ENCODE measurements at regions not wholly inside any gene's neighbourhood (a gene's known extent, or its start where the extent isn't known, plus 50 kb on each side); places are given as distances from the start of the nearest gene placed in this dataset.

DNA sequence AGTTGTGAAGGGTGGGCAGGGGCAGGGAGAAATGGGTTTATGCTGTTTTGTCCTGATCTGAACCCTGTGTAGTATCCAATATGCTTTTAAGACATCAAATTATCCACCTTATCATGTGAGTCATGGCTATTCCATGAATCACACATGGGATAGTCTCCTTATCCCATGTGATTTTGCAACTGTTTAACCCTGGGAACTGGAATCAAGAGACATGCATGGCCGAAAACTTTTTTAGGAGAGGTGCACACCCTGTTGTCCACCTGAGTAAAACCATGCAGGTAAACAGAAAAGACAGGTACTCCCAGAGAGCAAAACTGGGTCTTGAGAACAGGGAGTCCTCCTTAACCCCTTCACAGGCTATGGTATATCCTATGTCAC lies 490.6 kb upstream of the HS6ST1 start (continued):
- no peak for TF ChIP-seq EZH2phosphoT487 (IDR thresholded peaks at IDR 0.05; ENCODE audit: borderline replicate concordance, low read depth)
- TF ChIP-seq RXRA (IDR thresholded peaks at IDR 0.05; ENCODE audit: borderline replicate concordance, low read depth), result no peak

DNA sequence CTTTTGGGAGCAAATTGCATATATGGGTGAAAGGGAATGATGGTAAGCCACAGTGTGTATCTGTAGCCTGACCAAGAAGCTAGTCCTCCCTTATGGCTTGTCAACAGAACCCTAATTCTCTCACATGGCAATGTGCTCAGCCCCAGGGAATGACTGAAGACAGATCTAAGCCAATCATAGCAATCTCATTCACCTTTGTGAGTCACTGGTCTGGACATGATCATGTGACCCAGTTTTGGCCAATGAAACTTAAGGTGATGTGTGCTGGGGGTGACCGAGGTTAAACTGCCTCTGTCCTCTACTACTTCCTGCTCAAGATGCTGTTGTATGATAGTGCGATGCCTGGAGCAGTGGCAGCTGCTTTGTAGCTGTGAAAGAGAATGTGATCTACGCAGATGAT lies 491.2 kb upstream of the HS6ST1 start:
- 0% methylated on average over 3 of the region's 3 CpGs for WGBS (ENCODE audit: low lambda C conversion rate)
- H3K4me2 ChIP-seq, result no peak overlapping the region
- no peak overlapping the region for H2AFZ ChIP-seq (ENCODE audit: low read depth)
- H3F3A ChIP-seq (replicated peaks; ENCODE audit: insufficient read depth), result no peaks in the 10 kb centered on the region
- no peaks in the 10 kb centered on the region for H3K9me3 ChIP-seq
- H3K36me3 ChIP-seq (replicated peaks in 1 of 2; ENCODE audit: control insufficient read depth in 1 of 2, insufficient read depth in 2 of 2, low read length in 1 of 2), result no peaks in the 10 kb centered on the region
- TF ChIP-seq, protein P1, sequence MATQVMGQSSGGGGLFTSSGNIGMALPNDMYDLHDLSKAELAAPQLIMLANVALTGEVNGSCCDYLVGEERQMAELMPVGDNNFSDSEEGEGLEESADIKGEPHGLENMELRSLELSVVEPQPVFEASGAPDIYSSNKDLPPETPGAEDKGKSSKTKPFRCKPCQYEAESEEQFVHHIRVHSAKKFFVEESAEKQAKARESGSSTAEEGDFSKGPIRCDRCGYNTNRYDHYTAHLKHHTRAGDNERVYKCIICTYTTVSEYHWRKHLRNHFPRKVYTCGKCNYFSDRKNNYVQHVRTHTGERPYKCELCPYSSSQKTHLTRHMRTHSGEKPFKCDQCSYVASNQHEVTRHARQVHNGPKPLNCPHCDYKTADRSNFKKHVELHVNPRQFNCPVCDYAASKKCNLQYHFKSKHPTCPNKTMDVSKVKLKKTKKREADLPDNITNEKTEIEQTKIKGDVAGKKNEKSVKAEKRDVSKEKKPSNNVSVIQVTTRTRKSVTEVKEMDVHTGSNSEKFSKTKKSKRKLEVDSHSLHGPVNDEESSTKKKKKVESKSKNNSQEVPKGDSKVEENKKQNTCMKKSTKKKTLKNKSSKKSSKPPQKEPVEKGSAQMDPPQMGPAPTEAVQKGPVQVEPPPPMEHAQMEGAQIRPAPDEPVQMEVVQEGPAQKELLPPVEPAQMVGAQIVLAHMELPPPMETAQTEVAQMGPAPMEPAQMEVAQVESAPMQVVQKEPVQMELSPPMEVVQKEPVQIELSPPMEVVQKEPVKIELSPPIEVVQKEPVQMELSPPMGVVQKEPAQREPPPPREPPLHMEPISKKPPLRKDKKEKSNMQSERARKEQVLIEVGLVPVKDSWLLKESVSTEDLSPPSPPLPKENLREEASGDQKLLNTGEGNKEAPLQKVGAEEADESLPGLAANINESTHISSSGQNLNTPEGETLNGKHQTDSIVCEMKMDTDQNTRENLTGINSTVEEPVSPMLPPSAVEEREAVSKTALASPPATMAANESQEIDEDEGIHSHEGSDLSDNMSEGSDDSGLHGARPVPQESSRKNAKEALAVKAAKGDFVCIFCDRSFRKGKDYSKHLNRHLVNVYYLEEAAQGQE (IDR thresholded peaks at IDR 0.05; ENCODE audit: low read depth, low read length), result no peak
- TF ChIP-seq MXI1 (IDR thresholded peaks at IDR 0.05; ENCODE audit: low read depth, low read length), result no peak
- no peak for TF ChIP-seq TEAD4 (IDR thresholded peaks at IDR 0.05; ENCODE audit: borderline replicate concordance, insufficient read depth)
- TF ChIP-seq, protein P2, sequence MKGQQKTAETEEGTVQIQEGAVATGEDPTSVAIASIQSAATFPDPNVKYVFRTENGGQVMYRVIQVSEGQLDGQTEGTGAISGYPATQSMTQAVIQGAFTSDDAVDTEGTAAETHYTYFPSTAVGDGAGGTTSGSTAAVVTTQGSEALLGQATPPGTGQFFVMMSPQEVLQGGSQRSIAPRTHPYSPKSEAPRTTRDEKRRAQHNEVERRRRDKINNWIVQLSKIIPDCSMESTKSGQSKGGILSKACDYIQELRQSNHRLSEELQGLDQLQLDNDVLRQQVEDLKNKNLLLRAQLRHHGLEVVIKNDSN (IDR thresholded peaks at IDR 0.05; ENCODE audit: borderline replicate concordance, low read depth), result no peak
- TF ChIP-seq, protein P3, sequence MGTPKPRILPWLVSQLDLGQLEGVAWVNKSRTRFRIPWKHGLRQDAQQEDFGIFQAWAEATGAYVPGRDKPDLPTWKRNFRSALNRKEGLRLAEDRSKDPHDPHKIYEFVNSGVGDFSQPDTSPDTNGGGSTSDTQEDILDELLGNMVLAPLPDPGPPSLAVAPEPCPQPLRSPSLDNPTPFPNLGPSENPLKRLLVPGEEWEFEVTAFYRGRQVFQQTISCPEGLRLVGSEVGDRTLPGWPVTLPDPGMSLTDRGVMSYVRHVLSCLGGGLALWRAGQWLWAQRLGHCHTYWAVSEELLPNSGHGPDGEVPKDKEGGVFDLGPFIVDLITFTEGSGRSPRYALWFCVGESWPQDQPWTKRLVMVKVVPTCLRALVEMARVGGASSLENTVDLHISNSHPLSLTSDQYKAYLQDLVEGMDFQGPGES (IDR thresholded peaks at IDR 0.05; ENCODE audit: low read depth, low read length), result no peak
- TF ChIP-seq CHD2 (IDR thresholded peaks at IDR 0.05; ENCODE audit: low read length, partially characterized antibody), result no peak
- no peak for TF ChIP-seq EP300 (IDR thresholded peaks at IDR 0.05; ENCODE audit: borderline replicate concordance in 1 of 2, low read depth in 1 of 2, low read length in 1 of 2)
- TF ChIP-seq, protein P4, sequence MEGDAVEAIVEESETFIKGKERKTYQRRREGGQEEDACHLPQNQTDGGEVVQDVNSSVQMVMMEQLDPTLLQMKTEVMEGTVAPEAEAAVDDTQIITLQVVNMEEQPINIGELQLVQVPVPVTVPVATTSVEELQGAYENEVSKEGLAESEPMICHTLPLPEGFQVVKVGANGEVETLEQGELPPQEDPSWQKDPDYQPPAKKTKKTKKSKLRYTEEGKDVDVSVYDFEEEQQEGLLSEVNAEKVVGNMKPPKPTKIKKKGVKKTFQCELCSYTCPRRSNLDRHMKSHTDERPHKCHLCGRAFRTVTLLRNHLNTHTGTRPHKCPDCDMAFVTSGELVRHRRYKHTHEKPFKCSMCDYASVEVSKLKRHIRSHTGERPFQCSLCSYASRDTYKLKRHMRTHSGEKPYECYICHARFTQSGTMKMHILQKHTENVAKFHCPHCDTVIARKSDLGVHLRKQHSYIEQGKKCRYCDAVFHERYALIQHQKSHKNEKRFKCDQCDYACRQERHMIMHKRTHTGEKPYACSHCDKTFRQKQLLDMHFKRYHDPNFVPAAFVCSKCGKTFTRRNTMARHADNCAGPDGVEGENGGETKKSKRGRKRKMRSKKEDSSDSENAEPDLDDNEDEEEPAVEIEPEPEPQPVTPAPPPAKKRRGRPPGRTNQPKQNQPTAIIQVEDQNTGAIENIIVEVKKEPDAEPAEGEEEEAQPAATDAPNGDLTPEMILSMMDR (IDR thresholded peaks at IDR 0.05), result no peak
- TF ChIP-seq GABPA (IDR thresholded peaks at IDR 0.05; ENCODE audit: low read depth), result no peak
- no peak for TF ChIP-seq GATA2 (CRISPR knock-in tag; IDR thresholded peaks at IDR 0.05)
- no peak for TF ChIP-seq RFX5 (IDR thresholded peaks at IDR 0.05; ENCODE audit: low read length)
- ChIA-PET CTCF (interaction anchor here (0.7 kb wide), 1 partner anchor 296 kb away, joined by 3 read pairs; no protein-coding TSS in a partner anchor), POLR2A (no interaction called here)
- DNase-seq, result no peak
- H3K27me3 ChIP-seq (ENCODE audit: insufficient read depth), result no peaks in the 10 kb centered on the region
- no peak overlapping the region for H3K9ac ChIP-seq
- H3K4me1 ChIP-seq (ENCODE audit: control insufficient read depth in 1 of 2, insufficient read depth in 2 of 2, low read depth in 1 of 2, low read length in 1 of 2), result peaks cover 0 to 5% of the 10 kb centered on the region in 2 experiments; a peak in 1 of 4 replicates
- no peaks in the 10 kb centered on the region for H3K9me2 ChIP-seq
- H3K79me2 ChIP-seq (ENCODE audit: insufficient read depth), result no peaks in the 10 kb centered on the region
- H3K27ac ChIP-seq (ENCODE audit: low read depth in 2 of 2, low read length in 1 of 2), result no peak overlapping the region
- no peaks in the 10 kb centered on the region for H4K20me1 ChIP-seq (ENCODE audit: insufficient read depth)
- no peak overlapping the region for H3K4me3 ChIP-seq (ENCODE audit: low read depth in 2 of 2, low read length in 1 of 2)

All from SK-N-SH (cell line).